ENCODE measurements at regions not wholly inside any gene's neighbourhood (a gene's known extent, or its start where the extent isn't known, plus 50 kb on each side); places are given as distances from the start of the nearest gene placed in this dataset.

DNA sequence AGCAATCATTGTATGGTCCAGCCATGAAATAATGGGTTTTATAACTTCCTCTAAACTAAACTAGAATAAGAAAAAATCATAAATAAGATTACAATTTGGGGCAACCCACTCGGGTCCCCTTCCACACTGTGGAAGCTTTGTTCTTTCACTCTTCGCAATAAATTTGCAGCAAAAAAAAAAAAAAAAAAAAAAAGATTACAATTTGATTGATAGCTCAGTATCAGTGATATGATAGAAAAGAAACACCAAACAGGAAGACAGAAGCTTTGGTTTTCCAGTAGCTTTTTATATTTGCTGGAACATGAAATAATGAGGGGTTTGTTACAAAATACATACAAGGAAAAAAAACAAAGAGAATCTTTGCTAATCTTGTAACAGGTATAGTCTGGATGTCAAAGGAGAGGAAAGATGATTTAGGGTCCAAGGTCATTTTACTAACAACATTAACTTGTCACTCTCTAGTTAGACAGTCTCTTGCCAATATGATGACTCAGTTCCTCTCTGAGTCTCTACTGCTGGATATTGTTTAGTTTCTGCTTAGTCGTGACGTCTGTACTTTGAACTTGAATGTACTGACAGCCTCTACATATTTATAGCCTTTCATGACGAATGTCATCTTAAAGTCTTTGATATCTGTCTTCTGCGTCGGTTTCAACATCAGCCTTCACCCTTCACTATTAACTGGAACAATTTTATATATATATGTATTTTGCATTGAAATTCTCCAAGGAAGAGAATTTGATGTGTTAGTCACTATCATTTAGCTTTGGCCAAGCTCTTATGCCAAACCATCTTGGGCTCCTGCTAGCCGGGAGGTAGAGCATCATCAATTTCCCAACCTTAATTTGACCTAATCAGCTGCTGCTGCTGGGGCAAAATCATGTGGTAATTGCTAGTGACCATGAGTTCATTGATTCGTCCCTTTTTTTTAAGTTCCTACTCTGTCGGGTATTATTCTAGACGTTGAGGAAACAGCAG is 213.1 kb upstream of the STXBP5 start:
- TF ChIP-seq, protein P1, sequence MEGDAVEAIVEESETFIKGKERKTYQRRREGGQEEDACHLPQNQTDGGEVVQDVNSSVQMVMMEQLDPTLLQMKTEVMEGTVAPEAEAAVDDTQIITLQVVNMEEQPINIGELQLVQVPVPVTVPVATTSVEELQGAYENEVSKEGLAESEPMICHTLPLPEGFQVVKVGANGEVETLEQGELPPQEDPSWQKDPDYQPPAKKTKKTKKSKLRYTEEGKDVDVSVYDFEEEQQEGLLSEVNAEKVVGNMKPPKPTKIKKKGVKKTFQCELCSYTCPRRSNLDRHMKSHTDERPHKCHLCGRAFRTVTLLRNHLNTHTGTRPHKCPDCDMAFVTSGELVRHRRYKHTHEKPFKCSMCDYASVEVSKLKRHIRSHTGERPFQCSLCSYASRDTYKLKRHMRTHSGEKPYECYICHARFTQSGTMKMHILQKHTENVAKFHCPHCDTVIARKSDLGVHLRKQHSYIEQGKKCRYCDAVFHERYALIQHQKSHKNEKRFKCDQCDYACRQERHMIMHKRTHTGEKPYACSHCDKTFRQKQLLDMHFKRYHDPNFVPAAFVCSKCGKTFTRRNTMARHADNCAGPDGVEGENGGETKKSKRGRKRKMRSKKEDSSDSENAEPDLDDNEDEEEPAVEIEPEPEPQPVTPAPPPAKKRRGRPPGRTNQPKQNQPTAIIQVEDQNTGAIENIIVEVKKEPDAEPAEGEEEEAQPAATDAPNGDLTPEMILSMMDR (conservative IDR thresholded peaks at IDR 0.05 in 1 of 2, IDR thresholded peaks at IDR 0.05 in 1 of 2; ENCODE audit: low read depth in 1 of 2, low read length in 2 of 2), result no peak
- no peak for TF ChIP-seq EZH2 (IDR thresholded peaks at IDR 0.05; ENCODE audit: low read length, missing control alignments)
